ENCODE measurements at regions not wholly inside any gene's neighbourhood (a gene's known extent, or its start where the extent isn't known, plus 50 kb on each side); places are given as distances from the start of the nearest gene placed in this dataset.

GRCh38 chr13:99751517-99752199 is 219.9 kb downstream of the ZIC5 start:
- Mint-ChIP-seq H3K4me1 (ENCODE audit: low read depth, unreplicated experiment) (peaks cover 6% of the 10 kb centered on the region), H3K27me3 (ENCODE audit: unreplicated experiment) (peaks cover 4% of the 10 kb centered on the region), H3K27ac (ENCODE audit: unreplicated experiment) (no peak overlapping the region), H3K9me3 (ENCODE audit: unreplicated experiment) (peaks cover 2% of the 10 kb centered on the region), H3K4me3 (ENCODE audit: unreplicated experiment) (no peak overlapping the region), H3K36me3 (ENCODE audit: unreplicated experiment) (peaks cover 10% of the 10 kb centered on the region)
- TF ChIP-seq CTCF (IDR thresholded peaks at IDR 0.05; ENCODE audit: partially characterized antibody, unreplicated experiment) = no peak
- DNase-seq = no peak

- H3K4me1 Mint-ChIP-seq (ENCODE audit: low read depth, unreplicated experiment) = peaks cover 8% of the 10 kb centered on the region
- H3K27me3 Mint-ChIP-seq (ENCODE audit: unreplicated experiment) = peaks cover 4% of the 10 kb centered on the region
- peaks cover 2% of the 10 kb centered on the region for H3K9me3 Mint-ChIP-seq (ENCODE audit: unreplicated experiment)
- TF ChIP-seq CTCF (IDR thresholded peaks at IDR 0.05; ENCODE audit: partially characterized antibody, unreplicated experiment) = no peak
- H3K4me3 Mint-ChIP-seq (ENCODE audit: unreplicated experiment) = no peak overlapping the region
- peaks cover 9% of the 10 kb centered on the region for H3K36me3 Mint-ChIP-seq (ENCODE audit: unreplicated experiment)
- DNase-seq = no peak
- no peak overlapping the region for H3K27ac Mint-ChIP-seq (ENCODE audit: unreplicated experiment)
Observed at GRCh38 chr13:99750951-99751350, 220.6 kb downstream of the ZIC5 start.

GRCh38 chr13:99749271-99750019 is 222.1 kb downstream of the ZIC5 start:
- Mint-ChIP-seq H3K36me3 (ENCODE audit: unreplicated experiment) (no peaks in the 10 kb centered on the region), H3K27me3 (ENCODE audit: unreplicated experiment) (peaks cover 4% of the 10 kb centered on the region), H3K4me3 (ENCODE audit: unreplicated experiment) (no peak overlapping the region), H3K9me3 (ENCODE audit: unreplicated experiment) (peaks cover 2% of the 10 kb centered on the region), H3K4me1 (ENCODE audit: low read depth, unreplicated experiment) (peaks cover 8% of the 10 kb centered on the region), H3K27ac (ENCODE audit: unreplicated experiment) (no peak overlapping the region)
- no peak for TF ChIP-seq CTCF (IDR thresholded peaks at IDR 0.05; ENCODE audit: partially characterized antibody, unreplicated experiment)
- no peak for DNase-seq

- Mint-ChIP-seq H3K36me3 (ENCODE audit: unreplicated experiment) (no peaks in the 10 kb centered on the region), H3K4me3 (ENCODE audit: unreplicated experiment) (no peak overlapping the region), H3K4me1 (ENCODE audit: low read depth, unreplicated experiment) (peaks cover 12% of the 10 kb centered on the region), H3K27ac (ENCODE audit: unreplicated experiment) (no peak overlapping the region), H3K9me3 (ENCODE audit: unreplicated experiment) (peaks cover 2% of the 10 kb centered on the region), H3K27me3 (ENCODE audit: unreplicated experiment) (peaks cover 2% of the 10 kb centered on the region)
- DNase-seq = no peak
- no peak for TF ChIP-seq CTCF (IDR thresholded peaks at IDR 0.05; ENCODE audit: partially characterized antibody, unreplicated experiment)
Observed at GRCh38 chr13:99747403-99747710, 224.2 kb downstream of the ZIC5 start.
